Lower leg skin (tissue), 3 donors: ENCODE measurements at regions not wholly inside any gene's neighbourhood (a gene's known extent, or its start where the extent isn't known, plus 50 kb on each side); places are given as distances from the start of the nearest gene placed in this dataset.

ENCODE experiments used
- CTCF ChIP-seq, 3 donors: fragments of 450-650 bp; IDR thresholded peaks; one replicate each; pipeline ENCODE4 v1.5.1; 2016; ENCODE audit warnings: antibody characterized with exemption in 3 of 3, mild to moderate bottlenecking in 3 of 3, moderate library complexity in 2 of 3
- POLR2A ChIP-seq, 2 donors: fragments of 450-650 bp; IDR thresholded peaks; one replicate each; pipeline ENCODE4 v1.6.1; 2016 to 2017; ENCODE audit warnings: antibody characterized with exemption in 2 of 2, mild to moderate bottlenecking in 1 of 2, moderate library complexity in 1 of 2

GRCh38 chr6:164000276-164000675 lies 585.8 kb downstream of the QKI start:
- TF ChIP-seq POLR2A (IDR thresholded peaks at IDR 0.05) (no peak), CTCF (IDR thresholded peaks at IDR 0.05) (no peak)
